ENCODE measurements at regions not wholly inside any gene's neighbourhood (a gene's known extent, or its start where the extent isn't known, plus 50 kb on each side); places are given as distances from the start of the nearest gene placed in this dataset.

DNA sequence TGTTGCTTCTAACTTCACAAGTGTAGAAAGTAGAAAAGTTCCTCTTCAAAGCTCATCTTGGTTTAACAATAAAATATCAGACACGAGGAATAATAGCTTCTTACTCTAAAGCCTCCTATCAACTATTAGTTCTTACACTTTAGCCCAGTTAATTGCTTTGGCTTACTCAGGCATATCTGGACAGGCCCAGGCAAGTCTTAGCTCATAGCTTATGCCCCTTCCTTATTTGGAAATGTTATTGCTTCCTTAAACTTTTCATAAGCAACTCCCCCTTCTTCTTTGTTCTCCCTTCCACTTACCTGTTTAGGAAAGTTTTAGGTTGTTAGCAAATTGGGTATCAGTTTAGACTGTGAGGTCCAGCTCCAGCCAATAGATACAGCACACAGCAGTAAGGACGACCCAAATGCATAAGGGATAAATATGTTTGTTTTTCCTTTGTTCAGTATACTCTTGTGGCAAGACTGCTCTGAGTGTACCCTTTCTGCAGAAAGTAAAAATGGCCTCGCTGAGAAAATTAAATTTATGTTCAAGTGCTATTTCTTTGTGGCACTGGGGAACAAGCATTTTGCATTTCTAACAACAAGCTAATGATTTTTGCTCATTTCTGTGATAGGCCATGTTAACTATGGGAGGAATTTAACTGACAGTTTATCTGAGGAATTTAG, 162.1 kb downstream of the SMC2 start:
- TF ChIP-seq, protein P1, sequence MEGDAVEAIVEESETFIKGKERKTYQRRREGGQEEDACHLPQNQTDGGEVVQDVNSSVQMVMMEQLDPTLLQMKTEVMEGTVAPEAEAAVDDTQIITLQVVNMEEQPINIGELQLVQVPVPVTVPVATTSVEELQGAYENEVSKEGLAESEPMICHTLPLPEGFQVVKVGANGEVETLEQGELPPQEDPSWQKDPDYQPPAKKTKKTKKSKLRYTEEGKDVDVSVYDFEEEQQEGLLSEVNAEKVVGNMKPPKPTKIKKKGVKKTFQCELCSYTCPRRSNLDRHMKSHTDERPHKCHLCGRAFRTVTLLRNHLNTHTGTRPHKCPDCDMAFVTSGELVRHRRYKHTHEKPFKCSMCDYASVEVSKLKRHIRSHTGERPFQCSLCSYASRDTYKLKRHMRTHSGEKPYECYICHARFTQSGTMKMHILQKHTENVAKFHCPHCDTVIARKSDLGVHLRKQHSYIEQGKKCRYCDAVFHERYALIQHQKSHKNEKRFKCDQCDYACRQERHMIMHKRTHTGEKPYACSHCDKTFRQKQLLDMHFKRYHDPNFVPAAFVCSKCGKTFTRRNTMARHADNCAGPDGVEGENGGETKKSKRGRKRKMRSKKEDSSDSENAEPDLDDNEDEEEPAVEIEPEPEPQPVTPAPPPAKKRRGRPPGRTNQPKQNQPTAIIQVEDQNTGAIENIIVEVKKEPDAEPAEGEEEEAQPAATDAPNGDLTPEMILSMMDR (IDR thresholded peaks at IDR 0.05) = no peak
- TF ChIP-seq POLR2AphosphoS5 (IDR thresholded peaks at IDR 0.05) (no peak), EP300 (IDR thresholded peaks at IDR 0.05) (no peak), POLR2A (IDR thresholded peaks at IDR 0.05) (no peak)
